ENCODE measurements at regions not wholly inside any gene's neighbourhood (a gene's known extent, or its start where the extent isn't known, plus 50 kb on each side); places are given as distances from the start of the nearest gene placed in this dataset.
A peak's percentile ranks its signal among the peaks of the same experiment; 100 is the strongest.
"Not testable (repeated sequence)": the region's sequence is repeated elsewhere in the genome, so short reads cannot be mapped to it uniquely, and the experiment has no call there.

DNA sequence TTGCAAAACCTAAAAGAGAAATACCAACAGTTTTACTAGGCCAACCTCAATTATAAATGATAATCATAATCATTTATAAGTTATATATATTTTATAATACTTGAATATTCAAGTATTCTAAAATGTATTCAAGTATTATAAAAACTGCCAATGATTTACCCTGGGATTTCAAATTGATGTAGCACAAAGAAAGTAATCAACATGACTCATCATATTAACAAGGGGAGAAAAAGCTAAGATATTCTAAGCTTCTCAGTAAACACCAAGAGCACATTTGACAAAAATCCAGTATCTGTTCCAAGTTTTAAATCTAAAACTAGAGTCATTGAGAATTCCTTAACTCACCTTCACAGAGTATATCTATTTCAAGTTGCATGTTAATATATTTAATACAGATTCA is 56.1 kb downstream of the CAPZA3 start:
- no peak for DNase-seq (ENCODE audit: low read depth in 4 of 4, low spot score in 2 of 4)

DNA sequence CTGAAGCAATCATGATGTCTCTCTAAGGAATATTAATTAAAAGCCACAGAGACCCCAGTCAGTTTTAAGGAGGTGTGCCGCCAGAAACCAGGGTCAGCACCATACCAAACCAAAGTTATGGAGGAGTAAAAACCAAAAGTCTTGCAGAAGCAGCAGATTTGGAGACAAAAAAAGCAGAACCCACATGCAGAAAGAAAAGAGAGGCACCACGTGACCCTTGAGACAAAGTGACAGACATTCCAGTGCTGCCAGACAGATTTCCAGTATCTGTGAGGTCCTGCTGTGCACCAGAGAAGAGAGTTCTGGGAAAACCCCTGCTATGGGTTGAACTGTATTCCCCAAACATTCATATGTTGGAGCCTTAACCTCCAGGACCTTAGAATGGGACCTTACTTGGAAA is 59.7 kb downstream of the CAPZA3 start:
- DNase-seq (ENCODE audit: low read depth in 4 of 4, low spot score in 2 of 4): no peak

DNA sequence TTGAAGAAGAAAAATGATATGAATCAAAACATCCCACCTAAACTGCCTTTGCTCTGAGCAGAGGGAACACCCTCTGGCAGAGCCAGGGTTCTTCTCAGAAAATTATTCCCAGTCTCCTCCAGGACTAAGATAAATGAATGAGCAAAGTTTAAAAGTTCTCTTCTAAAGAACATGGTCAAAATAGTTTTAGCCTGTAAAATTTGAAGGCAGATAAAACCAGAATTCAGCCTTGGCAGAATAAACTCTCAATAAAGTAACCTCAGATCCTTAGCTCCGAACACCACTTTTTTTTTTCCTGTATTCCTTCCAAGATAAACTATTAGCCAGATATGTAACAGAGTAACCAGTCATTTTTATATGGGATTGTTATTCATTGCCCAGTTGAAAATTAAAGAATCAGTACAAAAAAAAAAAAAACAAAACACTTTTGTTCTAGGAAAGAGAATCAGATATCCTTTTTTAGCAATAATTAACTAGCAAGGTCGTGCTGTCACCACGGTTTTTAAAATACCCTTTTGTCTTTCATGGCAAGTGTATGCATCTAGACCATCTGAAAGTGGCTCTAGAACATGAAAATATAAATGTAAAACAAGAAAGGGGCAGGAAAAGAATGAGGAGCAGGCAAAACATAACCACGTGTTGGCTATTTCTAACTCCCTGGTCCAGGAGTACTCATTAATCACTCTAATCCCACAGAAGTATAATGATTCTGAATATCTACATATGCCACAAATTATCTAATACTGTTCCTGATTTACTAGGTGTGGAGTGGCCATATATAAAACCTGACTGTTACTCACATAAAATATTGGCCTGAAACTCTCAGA is 60.8 kb downstream of the CAPZA3 start:
- peak in 1 of 4 donors; percentile 15 for DNase-seq (ENCODE audit: low read depth in 4 of 4, low spot score in 2 of 4)

DNA sequence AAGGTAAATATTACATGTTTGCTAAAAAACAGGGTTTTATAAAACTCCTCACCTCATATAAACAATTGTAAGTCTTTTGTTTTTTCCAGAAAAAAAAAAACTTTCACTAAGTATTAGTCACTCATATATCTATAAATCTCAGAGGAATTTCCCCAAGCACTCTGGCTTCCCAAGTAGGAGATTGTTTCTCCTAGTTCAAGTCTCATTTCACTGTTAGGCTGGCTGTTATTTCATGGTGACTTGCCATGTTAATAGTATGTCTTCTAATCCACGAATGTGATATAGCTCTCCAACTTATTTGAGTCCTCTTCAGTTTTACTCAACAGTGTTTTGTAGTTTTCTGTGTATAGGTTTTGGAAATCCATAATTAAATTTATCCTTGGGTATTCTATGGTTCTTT is 61.6 kb downstream of the CAPZA3 start:
- no peak for DNase-seq (ENCODE audit: low read depth in 4 of 4, low spot score in 2 of 4)

DNA sequence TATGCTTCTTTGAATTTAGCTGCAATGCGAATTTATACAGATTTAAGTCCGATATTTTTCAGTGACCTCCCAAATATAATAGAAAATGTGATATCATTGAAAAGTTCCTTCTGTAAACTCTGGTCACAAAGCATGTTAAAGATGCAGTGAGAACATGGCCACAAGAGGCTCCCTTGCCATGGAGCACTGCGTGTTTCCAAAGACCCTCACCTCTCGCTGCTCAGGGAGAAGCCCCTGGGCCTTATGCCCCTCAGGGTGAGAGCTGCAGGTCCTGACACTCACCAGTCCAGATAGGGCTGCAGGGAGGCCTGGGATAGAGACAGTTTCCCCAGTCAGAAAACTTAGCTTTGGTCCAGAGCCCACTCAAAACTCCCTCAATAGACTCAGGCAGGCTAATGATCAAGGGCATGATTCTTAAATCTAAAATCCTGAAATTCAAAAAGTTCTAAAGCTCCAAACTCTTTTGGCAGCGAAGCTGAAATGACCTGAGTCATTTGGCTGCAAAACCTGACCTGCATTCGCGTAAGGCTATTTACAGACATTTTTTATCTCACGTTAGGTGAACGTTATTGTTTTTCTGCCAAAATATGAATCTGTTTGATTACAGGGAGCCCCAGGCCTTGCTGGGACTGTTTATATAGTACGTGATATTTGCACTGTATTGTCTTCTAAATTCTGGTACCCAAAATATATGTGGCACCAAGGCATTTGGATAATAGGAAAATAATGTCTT is 67.8 kb downstream of the CAPZA3 start:
- no peak for DNase-seq (ENCODE audit: low read depth in 4 of 4, low spot score in 2 of 4)

DNA sequence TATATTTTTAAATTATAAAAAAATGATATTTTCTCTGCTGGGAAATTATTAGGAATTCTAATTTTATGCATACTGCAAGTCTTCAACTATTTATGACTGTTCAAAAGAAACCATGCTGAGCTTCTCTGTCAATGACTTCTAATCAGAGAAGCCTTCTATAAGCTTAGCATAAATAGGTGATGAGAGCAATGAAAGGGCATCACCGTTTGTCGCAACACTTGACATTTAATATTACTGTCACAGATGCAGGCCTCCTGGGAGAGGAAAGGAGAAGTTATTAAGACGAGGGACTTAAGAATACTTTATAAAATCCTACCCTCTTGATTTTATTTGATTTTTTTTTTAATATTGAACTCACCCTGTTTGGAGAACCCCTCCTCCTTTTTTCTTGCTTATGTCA is 69.8 kb downstream of the CAPZA3 start:
- DNase-seq (ENCODE audit: low read depth in 4 of 4, low spot score in 2 of 4): no peak

DNA sequence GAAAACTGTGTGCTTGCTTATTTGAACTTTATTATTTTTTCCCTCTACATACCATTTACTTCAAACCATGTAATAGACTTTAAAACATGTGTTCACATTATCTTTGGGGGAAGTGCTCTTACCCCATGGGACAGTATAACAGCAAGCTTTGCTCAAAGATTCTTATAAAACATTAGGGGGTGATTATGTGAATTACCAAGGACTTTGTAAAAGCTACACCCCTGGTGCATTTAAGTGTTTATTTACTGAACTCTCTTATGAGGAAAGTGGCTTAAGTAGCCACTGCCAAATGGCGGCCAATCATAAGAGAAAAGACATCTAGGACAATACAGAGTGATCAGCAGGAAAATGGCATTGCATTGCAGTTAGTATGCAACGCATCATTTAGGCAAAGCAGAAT is 70.3 kb downstream of the CAPZA3 start:
- no peak for DNase-seq (ENCODE audit: low read depth in 4 of 4, low spot score in 2 of 4)

DNA sequence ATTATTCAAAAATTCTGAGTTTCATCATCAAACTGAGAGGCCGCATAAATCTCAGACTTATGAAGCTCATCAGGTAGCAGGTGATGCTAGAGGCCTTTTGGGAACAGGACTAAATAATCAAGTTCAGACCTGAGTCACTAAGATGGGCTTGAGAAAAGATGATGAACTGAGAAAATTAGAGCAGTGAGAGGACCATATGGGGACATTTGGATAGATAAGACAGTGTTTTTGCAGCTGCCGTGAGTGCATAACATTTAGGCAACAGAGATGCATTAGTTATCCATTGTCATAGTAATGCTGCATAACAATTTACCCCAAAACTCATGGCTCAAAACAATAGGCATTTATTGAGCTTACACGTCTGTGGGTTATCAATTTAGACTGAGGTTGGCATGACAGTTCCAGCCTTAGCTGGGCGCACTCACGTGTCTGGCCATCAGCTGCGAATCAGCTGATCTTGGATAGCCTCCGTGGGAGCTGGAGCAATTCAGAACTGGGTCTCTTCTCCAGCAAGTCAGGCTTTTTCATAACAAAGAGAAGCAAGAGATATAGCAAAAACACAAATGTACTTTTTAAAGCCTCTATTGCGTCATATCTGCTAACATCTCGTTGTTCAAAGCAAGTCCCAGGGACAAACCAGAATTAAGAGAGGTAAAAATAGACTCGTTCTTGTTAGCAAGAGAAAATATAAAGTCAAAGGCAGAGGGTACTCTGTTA is 72.8 kb downstream of the CAPZA3 start:
- DNase-seq (ENCODE audit: low read depth in 4 of 4, low spot score in 2 of 4): no peak

DNA sequence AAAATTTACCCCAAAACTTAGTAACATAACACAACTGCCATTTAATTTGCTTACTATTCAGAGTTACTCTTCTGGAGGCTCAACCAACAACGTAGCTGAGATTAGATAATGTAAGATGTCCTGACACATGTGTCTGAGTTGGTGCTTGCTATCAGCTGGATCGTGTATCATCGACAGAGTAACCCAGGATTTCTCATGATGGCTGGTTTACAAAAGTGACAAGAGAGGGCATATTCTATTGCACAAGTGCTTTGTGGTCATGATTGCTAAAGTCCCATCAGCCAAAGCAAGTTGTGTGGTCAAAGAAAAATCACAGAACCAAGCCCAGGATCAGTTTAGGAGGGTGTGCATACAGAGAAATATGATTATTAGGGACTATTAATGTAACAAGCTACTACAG is 73.4 kb downstream of the CAPZA3 start:
- DNase-seq (ENCODE audit: low read depth in 4 of 4, low spot score in 2 of 4): no peak

DNA sequence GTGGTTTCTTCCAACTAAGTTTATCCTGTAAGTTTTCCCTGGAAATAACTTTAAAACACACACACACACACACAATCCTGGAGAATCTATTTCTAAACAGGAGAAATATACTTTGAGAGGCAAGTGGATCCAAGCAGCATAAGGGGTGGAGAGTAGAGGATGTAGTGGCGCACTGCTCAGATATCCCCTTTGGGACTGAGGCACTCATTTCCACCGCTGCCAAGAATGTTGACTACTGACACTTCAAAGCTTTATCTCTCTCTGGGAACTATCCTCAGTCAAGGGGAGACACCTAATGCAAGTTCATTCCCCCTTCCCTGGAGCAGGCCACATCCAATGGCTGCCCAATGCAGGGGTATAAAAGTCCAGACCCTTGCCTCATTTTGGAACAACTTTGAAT is 75.8 kb downstream of the CAPZA3 start:
- DNase-seq (ENCODE audit: low read depth in 4 of 4, low spot score in 2 of 4): no peak

DNA sequence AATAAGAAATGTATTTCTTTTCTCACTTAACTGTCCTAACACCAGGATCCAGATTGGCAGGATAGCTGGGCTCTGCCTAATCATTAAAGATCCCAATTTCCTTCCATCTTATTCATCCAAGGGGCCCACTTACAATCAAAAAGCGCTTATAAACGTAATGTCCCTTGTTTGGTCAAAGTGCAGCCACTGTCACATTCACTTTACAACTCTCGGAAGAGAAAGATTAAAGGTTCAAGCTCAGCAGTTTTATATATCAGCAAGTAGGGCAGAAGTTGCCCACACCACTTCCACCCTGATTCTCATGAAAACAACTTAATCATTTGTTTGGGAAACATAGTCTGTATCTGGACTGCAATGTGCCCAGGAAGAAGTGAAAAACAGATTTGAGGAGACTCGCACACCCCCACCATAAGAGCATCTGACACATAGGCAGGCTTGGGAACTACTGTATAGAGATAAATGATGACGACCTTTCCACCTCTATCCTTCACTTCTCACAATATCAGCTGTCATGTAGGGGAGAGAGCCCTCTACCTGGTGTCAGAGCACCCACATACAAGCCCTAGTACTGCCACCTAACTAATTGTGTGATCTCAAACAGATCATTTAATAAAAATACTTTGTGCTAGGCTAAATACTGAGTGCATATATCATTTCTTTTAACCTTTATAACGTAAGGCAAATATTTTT is 80.8 kb downstream of the CAPZA3 start:
- DNase-seq (ENCODE audit: low read depth in 4 of 4, low spot score in 2 of 4): no peak

DNA sequence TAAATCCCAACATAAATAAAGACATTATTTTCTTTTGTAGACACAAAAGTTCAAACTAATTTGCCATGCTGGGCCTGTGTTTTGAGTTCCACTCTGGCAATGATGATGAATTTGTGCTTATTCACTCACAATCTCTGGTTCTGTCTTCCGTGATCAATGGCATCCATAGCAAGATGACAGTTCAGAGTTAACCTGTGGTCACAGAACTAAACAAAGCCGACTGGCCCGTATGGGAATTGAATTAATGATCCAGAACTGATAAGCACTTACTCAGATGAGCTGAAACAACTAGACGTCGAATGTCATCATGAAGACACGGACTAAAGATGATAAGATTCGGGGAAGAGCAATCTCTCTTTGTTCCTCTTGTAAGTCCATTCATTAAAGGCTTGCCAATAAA is 81.6 kb downstream of the CAPZA3 start:
- no peak for DNase-seq (ENCODE audit: low read depth in 4 of 4, low spot score in 2 of 4)

DNA sequence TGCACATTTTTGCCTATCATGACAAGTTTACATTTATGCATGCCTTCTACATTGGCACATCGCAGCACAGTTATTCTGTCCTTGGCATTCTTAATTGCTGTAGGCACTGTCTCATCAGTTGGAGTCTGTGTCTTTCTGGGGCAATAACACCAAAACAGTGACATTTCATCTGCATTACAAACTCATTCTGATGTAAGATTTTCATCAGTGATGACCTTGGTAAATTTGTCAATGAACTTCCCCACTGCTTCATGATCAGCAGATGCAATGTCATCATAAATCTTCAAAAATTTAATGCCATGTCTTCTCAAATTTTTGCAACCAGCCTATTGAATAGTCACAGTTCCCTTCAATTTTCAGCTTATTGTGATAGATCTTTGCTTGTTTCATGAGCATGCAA is 85.5 kb downstream of the CAPZA3 start:
- DNase-seq (ENCODE audit: low read depth in 4 of 4, low spot score in 2 of 4): no peak

DNA sequence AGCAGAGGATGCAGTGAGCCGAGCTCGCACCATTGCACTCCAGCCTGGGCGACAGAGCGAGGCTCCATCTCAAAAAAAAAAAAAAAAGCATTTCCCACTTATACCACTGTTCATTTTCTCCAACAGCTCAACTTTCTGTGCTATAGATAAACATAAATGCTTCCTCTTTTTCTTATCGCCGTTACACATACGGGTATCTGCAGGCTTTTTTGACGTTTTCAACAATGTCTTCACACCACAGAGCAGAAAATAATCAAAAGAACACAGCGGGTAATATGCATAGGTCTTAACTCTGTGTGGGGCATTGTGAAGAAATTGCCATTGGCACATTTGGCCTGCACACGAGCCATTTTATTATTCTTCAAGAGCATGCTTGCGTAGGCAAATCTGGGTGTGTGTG is 86.4 kb downstream of the CAPZA3 start:
- DNase-seq (ENCODE audit: low read depth in 4 of 4, low spot score in 2 of 4): no peak

DNA sequence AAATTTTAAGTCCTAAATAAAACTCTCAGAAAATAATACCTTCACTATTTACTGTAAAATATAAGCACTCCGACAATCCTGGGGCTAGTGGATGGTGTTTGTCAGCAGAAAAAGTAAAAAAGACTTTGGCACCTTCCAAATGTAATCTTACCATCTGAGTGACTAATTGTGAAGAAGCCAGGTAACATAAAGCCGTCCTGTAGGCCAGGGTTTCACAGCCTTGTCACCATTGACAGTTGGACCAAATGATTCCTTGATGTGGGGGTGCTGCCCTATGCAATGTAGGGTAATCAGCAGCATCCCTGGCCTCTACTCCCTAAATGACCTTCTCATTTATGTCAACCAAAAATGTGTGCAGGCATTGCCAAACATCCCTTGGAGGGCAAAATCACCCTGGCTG is 87.2 kb downstream of the CAPZA3 start:
- DNase-seq (ENCODE audit: low read depth in 4 of 4, low spot score in 2 of 4): no peak

DNA sequence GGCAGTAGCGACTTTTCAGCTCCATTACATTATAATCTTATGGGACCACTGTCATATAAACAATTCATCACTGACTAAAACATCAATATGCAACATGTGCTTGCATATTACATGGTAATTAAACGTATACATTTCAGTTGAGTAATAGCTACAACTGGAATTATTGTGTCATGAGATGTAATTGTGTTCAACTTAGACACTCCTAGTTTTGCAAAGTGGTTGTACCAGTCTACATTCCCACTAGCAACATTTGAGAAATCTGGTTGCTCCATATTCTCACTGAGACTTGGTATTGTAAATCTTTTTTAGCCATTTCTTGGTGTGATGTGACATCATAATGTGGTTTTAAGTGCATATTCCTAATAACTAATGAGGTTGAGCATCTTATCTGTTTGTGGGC is 90.0 kb downstream of the CAPZA3 start:
- DNase-seq (ENCODE audit: low read depth in 4 of 4, low spot score in 2 of 4): no peak

DNA sequence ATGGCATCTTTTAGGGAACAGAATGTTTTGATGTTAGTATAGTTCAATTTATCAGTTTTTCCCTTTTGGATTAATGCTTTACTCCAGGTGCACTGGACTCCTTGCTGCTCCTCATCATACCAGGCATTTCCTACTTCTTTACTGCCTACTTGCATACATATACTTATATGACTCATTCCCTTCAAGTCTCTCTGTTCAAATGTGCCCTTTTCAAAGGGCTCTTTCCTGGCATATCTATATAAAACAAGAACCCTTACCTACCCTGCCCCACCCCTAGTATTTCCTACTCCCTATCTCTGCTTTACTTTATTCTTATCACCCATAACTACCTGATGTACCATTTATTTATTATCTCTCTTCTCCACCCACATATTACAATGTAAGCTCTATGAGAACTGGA is 90.6 kb downstream of the CAPZA3 start:
- no peak for DNase-seq (ENCODE audit: low read depth in 4 of 4, low spot score in 2 of 4)

DNA sequence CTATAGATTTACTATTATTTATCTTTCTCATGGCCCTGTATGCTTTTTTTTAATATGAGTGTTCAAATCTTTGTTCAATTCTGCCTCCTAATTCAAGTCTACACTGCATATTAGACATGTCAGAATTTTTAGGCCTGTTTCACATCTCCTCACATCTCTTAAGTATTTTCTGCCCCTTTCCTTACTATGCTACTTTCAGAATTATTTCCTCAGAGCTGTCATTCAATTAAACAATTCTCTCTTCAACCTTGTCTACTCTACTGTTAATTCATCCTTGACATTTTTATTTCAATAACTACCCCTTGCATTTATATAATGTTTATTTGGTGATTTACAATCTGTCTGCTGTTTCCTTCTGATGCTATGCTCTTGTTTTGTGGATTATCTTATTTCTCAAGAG is 91.1 kb downstream of the CAPZA3 start:
- no peak for DNase-seq (ENCODE audit: low read depth in 4 of 4, low spot score in 2 of 4)

DNA sequence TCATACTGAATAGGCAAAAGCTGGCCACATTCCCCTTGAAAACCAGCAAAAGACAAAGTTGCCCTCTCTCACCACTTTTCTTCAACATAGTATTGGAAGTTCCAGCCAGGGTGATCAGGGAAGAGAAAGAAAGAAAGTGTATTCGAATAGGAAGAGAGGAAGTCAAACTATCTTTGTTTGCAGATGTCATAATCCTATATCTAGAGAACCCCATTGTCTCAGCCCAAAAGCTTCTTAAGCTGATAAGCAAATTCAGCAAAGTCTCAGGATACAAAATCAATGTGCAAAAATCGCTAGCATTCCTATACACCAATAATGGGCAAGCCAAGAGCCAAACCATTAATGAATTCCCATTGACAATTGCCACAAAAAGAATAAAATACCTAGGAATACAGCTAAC is 95.0 kb downstream of the CAPZA3 start:
- not testable (repeated sequence) for DNase-seq (ENCODE audit: low read depth in 4 of 4, low spot score in 2 of 4)

DNA sequence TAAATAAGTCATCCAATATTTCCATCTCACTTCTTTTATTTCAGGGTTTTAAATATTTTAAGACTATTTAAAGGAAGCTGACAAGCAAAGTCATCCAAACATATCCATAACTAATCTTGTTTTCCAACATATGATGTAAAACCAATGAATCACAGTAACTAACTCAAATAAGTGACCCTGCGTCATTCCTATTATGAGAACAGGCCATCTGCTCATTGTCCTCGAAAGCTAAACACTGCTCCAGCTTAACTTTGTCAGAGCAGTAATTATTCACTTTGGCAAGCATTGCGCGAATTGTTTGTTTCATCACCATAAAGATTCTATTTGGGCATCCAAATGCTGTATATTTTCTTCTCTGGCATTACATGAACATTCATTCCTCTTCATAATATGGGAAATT is 99.1 kb downstream of the CAPZA3 start:
- peak in 1 of 4 donors; percentile 7 for DNase-seq (ENCODE audit: low read depth in 4 of 4, low spot score in 2 of 4)

DNA sequence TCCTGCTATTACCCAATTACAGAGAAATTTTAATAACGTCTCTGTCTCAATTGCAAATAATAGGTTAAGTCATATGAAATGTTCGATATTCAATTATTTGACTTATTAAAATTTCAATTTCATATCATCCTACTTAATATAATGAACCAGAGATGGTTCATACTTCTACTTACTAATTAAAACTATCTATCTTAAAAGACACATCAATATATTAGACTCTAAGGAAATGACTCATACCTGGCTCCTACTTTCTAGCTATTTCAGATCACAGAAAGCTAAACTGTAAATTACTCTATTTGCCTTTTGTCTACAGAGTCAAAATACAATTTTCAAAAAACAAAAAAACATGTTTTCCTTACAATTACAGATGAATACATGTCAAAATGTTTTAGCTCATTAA is 99.6 kb downstream of the CAPZA3 start:
- no peak for DNase-seq (ENCODE audit: low read depth in 4 of 4, low spot score in 2 of 4)
